Liver (tissue), 8 donors: ENCODE measurements at regions not wholly inside any gene's neighbourhood (a gene's known extent, or its start where the extent isn't known, plus 50 kb on each side); places are given as distances from the start of the nearest gene placed in this dataset.

Experiments used
- DNase-seq: peaks from one replicate; pipeline ENCODE4 v3.0.0-alpha.2; 2017; ENCODE audit warnings: low spot score
- H3K27ac ChIP-seq, 2 donors: one replicate each; pipeline ENCODE4 v1.7.0; 2013; ENCODE audit warnings: inconsistent platforms in 2 of 2, low read length in 2 of 2, control low read depth in 1 of 2, low read depth in 1 of 2, mild to moderate bottlenecking in 1 of 2
- H3K27me3 ChIP-seq, 4 donors: one replicate each; pipeline versions ENCODE4 v1.6.1 to v1.7.0; 2013; ENCODE audit warnings: low read length in 3 of 4, inconsistent platforms in 1 of 4, mild to moderate bottlenecking in 1 of 4, moderate library complexity in 1 of 4; ENCODE audit not compliant: control insufficient read depth in 4 of 4, insufficient read depth in 4 of 4
- H3K36me3 ChIP-seq, 4 donors: one replicate each; pipeline versions ENCODE4 v1.6.1 to v1.7.0; 2013; ENCODE audit warnings: low read length in 3 of 4, mild to moderate bottlenecking in 3 of 4, low read depth in 1 of 4, moderate library complexity in 1 of 4; ENCODE audit not compliant: control insufficient read depth in 4 of 4, insufficient read depth in 3 of 4
- H3K4me1 ChIP-seq, 4 donors: one replicate each; pipeline versions ENCODE4 v1.6.1 to v1.7.0; 2013; ENCODE audit warnings: low read length in 3 of 4, mild to moderate bottlenecking in 3 of 4, moderate library complexity in 1 of 4; ENCODE audit not compliant: control insufficient read depth in 4 of 4, insufficient read depth in 4 of 4
- H3K4me3 ChIP-seq, 3 donors: one replicate each; pipeline versions ENCODE4 v1.6.1 to v1.7.0; 2013; ENCODE audit warnings: low read length in 3 of 3, control low read depth in 1 of 3, low read depth in 1 of 3, mild to moderate bottlenecking in 1 of 3
- H3K9ac ChIP-seq, 2 donors: one replicate each; pipeline ENCODE4 v1.7.0; 2013; ENCODE audit warnings: low read length in 2 of 2, mild to moderate bottlenecking in 2 of 2, moderate library complexity in 2 of 2, control low read depth in 1 of 2, low read depth in 1 of 2
- H3K9me3 ChIP-seq, 4 donors: one replicate each; pipeline versions ENCODE4 v1.6.1 to v1.7.0; 2013; ENCODE audit warnings: low read length in 3 of 4; ENCODE audit not compliant: control insufficient read depth in 4 of 4
- FOXA1 ChIP-seq: IDR thresholded peaks from 2 replicates; pipeline ENCODE4 v1.6.1; 2016; ENCODE audit warnings: antibody characterized with exemption
- FOXA2 ChIP-seq: IDR thresholded peaks from 2 replicates; pipeline ENCODE4 v1.6.1; 2016; ENCODE audit warnings: antibody characterized with exemption
- GABPA ChIP-seq, 2 donors: IDR thresholded peaks in 1 of 2; conservative IDR thresholded peaks in 1 of 2; 2 replicates each; pipeline ENCODE4 v1.6.1; 2016; ENCODE audit warnings: antibody characterized with exemption in 2 of 2, mild to moderate bottlenecking in 1 of 2, moderate library complexity in 1 of 2
- HNF4A ChIP-seq, 2 donors: conservative IDR thresholded peaks; 2 replicates each; pipeline ENCODE4 v1.6.1; 2016; ENCODE audit warnings: antibody characterized with exemption in 2 of 2, mild to moderate bottlenecking in 2 of 2
- HNF4G ChIP-seq: IDR thresholded peaks from 2 replicates; pipeline ENCODE4 v1.6.1; 2016; ENCODE audit warnings: antibody characterized with exemption
- JUND ChIP-seq, 2 donors: IDR thresholded peaks; 2 replicates each; pipeline ENCODE4 v1.6.1; 2016; ENCODE audit warnings: antibody characterized with exemption in 2 of 2
- RAD21 ChIP-seq, 2 donors: IDR thresholded peaks; 2 replicates each; pipeline ENCODE4 v1.6.1; 2016; ENCODE audit warnings: antibody characterized with exemption in 2 of 2, mild to moderate bottlenecking in 2 of 2
- RXRA ChIP-seq, 2 donors: IDR thresholded peaks; 2 replicates each; pipeline ENCODE4 v1.6.1; 2017 to 2018; ENCODE audit warnings: antibody characterized with exemption in 2 of 2, mild to moderate bottlenecking in 1 of 2
- SP1 ChIP-seq: IDR thresholded peaks from 2 replicates; pipeline ENCODE4 v1.6.1; 2018; ENCODE audit warnings: antibody characterized with exemption, mild to moderate bottlenecking
- TAF1 ChIP-seq: conservative IDR thresholded peaks from 2 replicates; pipeline ENCODE4 v1.6.1; 2016; ENCODE audit warnings: antibody characterized with exemption, mild to moderate bottlenecking
- YY1 ChIP-seq: IDR thresholded peaks from 2 replicates; pipeline ENCODE4 v1.6.1; 2016; ENCODE audit warnings: antibody characterized with exemption, mild to moderate bottlenecking
- whole genome bisulfite sequencing: extraction: QIAGEN DNeasy Blood & Tissue Kit; methylation state at CpG from one replicate; pipeline ENCODE4 v1.1.7; 2013; 5-methylcytosine and 5-hydroxymethylcytosine counted together
- TF ChIP-seq, protein P1 (sequence below): IDR thresholded peaks from 2 replicates; pipeline ENCODE4 v1.6.1; 2016; ENCODE audit warnings: antibody characterized with exemption
- TF ChIP-seq, protein P2 (sequence below): IDR thresholded peaks from 2 replicates; pipeline ENCODE4 v1.6.1; 2016; ENCODE audit warnings: antibody characterized with exemption
- TF ChIP-seq, protein P3 (sequence below): fragments of 150-350 bp; IDR thresholded peaks from 2 replicates; pipeline ENCODE4 v1.5.1; 2017; ENCODE audit warnings: improper control_type of control experiment, low read depth, low read length; ENCODE audit not compliant: missing input control
- donor health status: healthy.
- donor health status: healthy.
- donor health status: healthy.
- donor health status: healthy.
- donor health status: healthy.

DNA sequence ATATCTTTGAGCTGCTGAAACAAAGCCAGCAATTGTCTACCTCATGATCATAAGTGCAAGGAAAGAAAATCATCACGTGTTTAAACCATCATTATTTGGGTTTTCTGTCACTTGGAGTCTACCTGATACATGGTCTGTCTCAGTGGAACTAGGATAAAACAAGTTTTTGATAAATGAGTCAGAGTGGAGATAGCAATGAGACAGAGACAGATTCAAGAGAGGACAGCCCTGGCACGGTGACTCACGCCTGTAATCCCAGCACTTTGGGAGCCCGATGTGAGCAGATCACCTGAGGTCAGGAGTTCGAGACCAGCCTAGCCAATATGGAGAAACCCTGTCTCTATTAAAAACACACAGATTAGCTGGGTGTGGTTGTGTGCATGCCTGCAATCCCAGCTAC lies 93.8 kb downstream of the PMAIP1 start:
- no peak overlapping the region for H3K4me3 ChIP-seq
- no peaks in the 10 kb centered on the region for H3K4me1 ChIP-seq
- H3K27ac ChIP-seq = no peak overlapping the region
- no peaks in the 10 kb centered on the region for H3K9me3 ChIP-seq
- H3K27me3 ChIP-seq = peaks cover 0 to 7% (median 0%) of the 10 kb centered on the region in 4 donors
- WGBS = 65% methylated on average over 5 of the region's 5 CpGs
- TF ChIP-seq JUND (IDR thresholded peaks at IDR 0.05) (no peak), HNF4G (no peak), GABPA (IDR thresholded peaks at IDR 0.05 in 1 of 2, conservative IDR thresholded peaks at IDR 0.05 in 1 of 2) (no peak), RAD21 (IDR thresholded peaks at IDR 0.05) (no peak), RXRA (IDR thresholded peaks at IDR 0.05) (no peak), HNF4A (conservative IDR thresholded peaks at IDR 0.05) (no peak), FOXA1 (no peak), YY1 (no peak), FOXA2 (no peak), TAF1 (no peak)
- TF ChIP-seq, protein P1, sequence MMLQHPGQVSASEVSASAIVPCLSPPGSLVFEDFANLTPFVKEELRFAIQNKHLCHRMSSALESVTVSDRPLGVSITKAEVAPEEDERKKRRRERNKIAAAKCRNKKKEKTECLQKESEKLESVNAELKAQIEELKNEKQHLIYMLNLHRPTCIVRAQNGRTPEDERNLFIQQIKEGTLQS = no peak
- TF ChIP-seq, protein P2, sequence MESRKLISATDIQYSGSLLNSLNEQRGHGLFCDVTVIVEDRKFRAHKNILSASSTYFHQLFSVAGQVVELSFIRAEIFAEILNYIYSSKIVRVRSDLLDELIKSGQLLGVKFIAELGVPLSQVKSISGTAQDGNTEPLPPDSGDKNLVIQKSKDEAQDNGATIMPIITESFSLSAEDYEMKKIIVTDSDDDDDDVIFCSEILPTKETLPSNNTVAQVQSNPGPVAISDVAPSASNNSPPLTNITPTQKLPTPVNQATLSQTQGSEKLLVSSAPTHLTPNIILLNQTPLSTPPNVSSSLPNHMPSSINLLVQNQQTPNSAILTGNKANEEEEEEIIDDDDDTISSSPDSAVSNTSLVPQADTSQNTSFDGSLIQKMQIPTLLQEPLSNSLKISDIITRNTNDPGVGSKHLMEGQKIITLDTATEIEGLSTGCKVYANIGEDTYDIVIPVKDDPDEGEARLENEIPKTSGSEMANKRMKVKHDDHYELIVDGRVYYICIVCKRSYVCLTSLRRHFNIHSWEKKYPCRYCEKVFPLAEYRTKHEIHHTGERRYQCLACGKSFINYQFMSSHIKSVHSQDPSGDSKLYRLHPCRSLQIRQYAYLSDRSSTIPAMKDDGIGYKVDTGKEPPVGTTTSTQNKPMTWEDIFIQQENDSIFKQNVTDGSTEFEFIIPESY = no peak
- DNase-seq = no peak
- no peak overlapping the region for H3K9ac ChIP-seq
- no peaks in the 10 kb centered on the region for H3K36me3 ChIP-seq

DNA sequence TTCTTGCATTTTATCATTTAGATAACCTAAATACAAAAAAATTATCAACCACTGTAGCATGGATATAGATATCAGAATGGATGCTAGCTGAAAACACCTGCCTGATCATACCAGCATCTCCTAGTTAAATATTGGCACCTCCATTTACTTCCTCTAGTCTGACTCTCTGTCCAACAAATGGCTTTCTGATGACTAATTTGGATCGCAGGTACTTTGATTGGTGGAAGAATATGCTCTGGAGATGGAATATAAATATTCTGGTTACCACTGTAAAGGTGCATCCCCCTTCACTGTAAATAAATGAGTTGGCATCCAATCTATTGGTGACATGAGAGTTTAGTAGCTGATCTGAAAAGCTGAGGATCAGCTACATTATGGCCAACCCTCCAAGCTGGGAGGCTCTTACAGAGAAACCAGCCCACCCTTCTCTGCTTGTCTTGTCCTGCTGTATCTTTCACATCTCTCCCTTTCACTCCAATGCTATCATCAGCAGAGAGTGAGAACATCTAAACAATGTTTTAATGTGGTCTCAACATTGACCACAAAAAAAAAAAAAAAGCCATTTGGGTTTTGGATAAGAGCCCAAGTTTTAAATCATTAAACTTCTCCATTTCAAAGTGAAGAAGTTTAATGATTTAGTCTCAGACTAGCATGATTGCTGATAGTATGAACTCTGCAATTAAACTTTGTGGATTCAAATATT lies 90.5 kb downstream of the PMAIP1 start:
- DNase-seq = no peak
- H3K4me1 ChIP-seq = no peaks in the 10 kb centered on the region
- H3K36me3 ChIP-seq = no peaks in the 10 kb centered on the region
- no peak overlapping the region for H3K9ac ChIP-seq
- peaks cover 0 to 2% (median 0%) of the 10 kb centered on the region in 4 donors for H3K27me3 ChIP-seq
- H3K27ac ChIP-seq = no peak overlapping the region
- 66% methylated on average over 1 of the region's 1 CpG for WGBS
- H3K4me3 ChIP-seq = no peak overlapping the region
- no peaks in the 10 kb centered on the region for H3K9me3 ChIP-seq
- no peak for TF ChIP-seq RAD21 (IDR thresholded peaks at IDR 0.05)
- no peak for TF ChIP-seq JUND (IDR thresholded peaks at IDR 0.05)
- TF ChIP-seq YY1 = no peak
- TF ChIP-seq, protein P2 = no peak
- no peak for TF ChIP-seq SP1
- TF ChIP-seq, protein P3, sequence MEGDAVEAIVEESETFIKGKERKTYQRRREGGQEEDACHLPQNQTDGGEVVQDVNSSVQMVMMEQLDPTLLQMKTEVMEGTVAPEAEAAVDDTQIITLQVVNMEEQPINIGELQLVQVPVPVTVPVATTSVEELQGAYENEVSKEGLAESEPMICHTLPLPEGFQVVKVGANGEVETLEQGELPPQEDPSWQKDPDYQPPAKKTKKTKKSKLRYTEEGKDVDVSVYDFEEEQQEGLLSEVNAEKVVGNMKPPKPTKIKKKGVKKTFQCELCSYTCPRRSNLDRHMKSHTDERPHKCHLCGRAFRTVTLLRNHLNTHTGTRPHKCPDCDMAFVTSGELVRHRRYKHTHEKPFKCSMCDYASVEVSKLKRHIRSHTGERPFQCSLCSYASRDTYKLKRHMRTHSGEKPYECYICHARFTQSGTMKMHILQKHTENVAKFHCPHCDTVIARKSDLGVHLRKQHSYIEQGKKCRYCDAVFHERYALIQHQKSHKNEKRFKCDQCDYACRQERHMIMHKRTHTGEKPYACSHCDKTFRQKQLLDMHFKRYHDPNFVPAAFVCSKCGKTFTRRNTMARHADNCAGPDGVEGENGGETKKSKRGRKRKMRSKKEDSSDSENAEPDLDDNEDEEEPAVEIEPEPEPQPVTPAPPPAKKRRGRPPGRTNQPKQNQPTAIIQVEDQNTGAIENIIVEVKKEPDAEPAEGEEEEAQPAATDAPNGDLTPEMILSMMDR = no peak
- no peak for TF ChIP-seq HNF4A (conservative IDR thresholded peaks at IDR 0.05)
- TF ChIP-seq, protein P1 = no peak
- TF ChIP-seq HNF4G = no peak
- TF ChIP-seq RXRA (IDR thresholded peaks at IDR 0.05) = no peak
